Type B pancreatic cell (in vitro differentiated cells): ENCODE measurements at regions not wholly inside any gene's neighbourhood (a gene's known extent, or its start where the extent isn't known, plus 50 kb on each side); places are given as distances from the start of the nearest gene placed in this dataset.

Experiments
- DNase-seq: peaks from one replicate; pipeline ENCODE4 v3.0.0; 2021; ENCODE audit warnings: mixed read lengths; ENCODE audit not compliant: unreplicated experiment; ENCODE audit errors: extremely low spot score
- H3K27ac Mint-ChIP-seq: 2 replicates; pipeline ENCODE4 v1.8.0; 2021; ENCODE audit warnings: mild to moderate bottlenecking, mixed read lengths
- H3K27me3 Mint-ChIP-seq: 2 replicates; pipeline ENCODE4 v1.8.0; 2021; ENCODE audit warnings: mixed read lengths
- H3K36me3 Mint-ChIP-seq: 2 replicates; pipeline ENCODE4 v1.8.0; 2021; ENCODE audit warnings: mixed read lengths
- H3K4me1 Mint-ChIP-seq: one replicate; pipeline ENCODE4 v1.8.0; 2021; ENCODE audit warnings: mixed read lengths; ENCODE audit not compliant: unreplicated experiment
- H3K4me3 Mint-ChIP-seq: 2 replicates; pipeline ENCODE4 v1.8.0; 2021; ENCODE audit warnings: mild to moderate bottlenecking, mixed read lengths
- H3K9me3 Mint-ChIP-seq: 2 replicates; pipeline ENCODE4 v1.8.0; 2021; ENCODE audit warnings: mixed read lengths
- CTCF ChIP-seq: fragments of 200-600 bp; sonication (generic); conservative IDR thresholded peaks from 2 replicates; pipeline ENCODE4 v1.5.0; 2021; ENCODE audit warnings: antibody characterized with exemption, mild to moderate bottlenecking

- no peak overlapping the region for H3K4me3 Mint-ChIP-seq
- no peaks in the 10 kb centered on the region for H3K36me3 Mint-ChIP-seq
- peaks cover 6% of the 10 kb centered on the region for H3K9me3 Mint-ChIP-seq
- H3K27me3 Mint-ChIP-seq, result no peaks in the 10 kb centered on the region
- TF ChIP-seq CTCF, result no peak
- peaks cover 36% of the 10 kb centered on the region for H3K4me1 Mint-ChIP-seq
- no peak overlapping the region for H3K27ac Mint-ChIP-seq
- no peak for DNase-seq
These were observed 448.1 kb downstream of the ADAMTS20 start for GRCh38 chr12:43103866-43104265.

- H3K27me3 Mint-ChIP-seq, result no peaks in the 10 kb centered on the region
- H3K4me1 Mint-ChIP-seq, result peaks cover 31% of the 10 kb centered on the region
- H3K36me3 Mint-ChIP-seq, result no peaks in the 10 kb centered on the region
- no peak overlapping the region for H3K27ac Mint-ChIP-seq
- no peaks in the 10 kb centered on the region for H3K9me3 Mint-ChIP-seq
- DNase-seq, result no peak
- no peak for TF ChIP-seq CTCF
- no peak overlapping the region for H3K4me3 Mint-ChIP-seq
These were observed 449.3 kb downstream of the ADAMTS20 start for GRCh38 chr12:43102546-43103264.

- no peak overlapping the region for H3K27ac Mint-ChIP-seq
- DNase-seq, result no peak
- peaks cover 13% of the 10 kb centered on the region for H3K4me1 Mint-ChIP-seq
These were observed 451.8 kb downstream of the ADAMTS20 start for GRCh38 chr12:43100231-43100630.

GRCh38 chr12:43099691-43100163, 452.3 kb downstream of the ADAMTS20 start:
- Mint-ChIP-seq H3K4me1 (peaks cover 11% of the 10 kb centered on the region), H3K27me3 (no peaks in the 10 kb centered on the region), H3K36me3 (no peaks in the 10 kb centered on the region), H3K27ac (no peak overlapping the region), H3K9me3 (no peaks in the 10 kb centered on the region), H3K4me3 (no peak overlapping the region)
- DNase-seq, result no peak
- no peak for TF ChIP-seq CTCF

More at GRCh38 chr12:43100231-43100630, 451.8 kb downstream of the ADAMTS20 start:
- TF ChIP-seq CTCF, result no peak
- no peak overlapping the region for H3K4me3 Mint-ChIP-seq
- H3K27me3 Mint-ChIP-seq, result no peaks in the 10 kb centered on the region
- no peaks in the 10 kb centered on the region for H3K9me3 Mint-ChIP-seq
- no peaks in the 10 kb centered on the region for H3K36me3 Mint-ChIP-seq

- H3K36me3 Mint-ChIP-seq, result no peaks in the 10 kb centered on the region
- H3K4me1 Mint-ChIP-seq, result peaks cover 9% of the 10 kb centered on the region
- H3K9me3 Mint-ChIP-seq, result no peaks in the 10 kb centered on the region
- H3K27ac Mint-ChIP-seq, result no peak overlapping the region
- no peak for DNase-seq
- H3K4me3 Mint-ChIP-seq, result no peak overlapping the region
- H3K27me3 Mint-ChIP-seq, result peaks cover 3% of the 10 kb centered on the region
- no peak for TF ChIP-seq CTCF
These were observed 453.0 kb downstream of the ADAMTS20 start for GRCh38 chr12:43098766-43099550.
